OCI-LY7 (cell line): ENCODE measurements at regions not wholly inside any gene's neighbourhood (a gene's known extent, or its start where the extent isn't known, plus 50 kb on each side); places are given as distances from the start of the nearest gene placed in this dataset.

Source experiments
- BruUV-seq: library from RNA; stranded (reverse); fragments of 400-500 nt; replicated peaks from 2 replicates; lab custom pipeline; 2021; lab: Mats Ljungman, UMichigan
- CTCF ChIA-PET: fragments of 300-600 bp; sonication (Branson Sonifier 250); formaldehyde crosslinking; loops from one replicate; lab custom pipeline; 2022; ENCODE audit warnings: antibody characterized with exemption; ENCODE audit not compliant: unreplicated experiment; lab: Charles Lee
- POLR2A ChIA-PET: fragments of 300-600 bp; sonication (Branson Sonifier 250); formaldehyde crosslinking; loops from one replicate; lab custom pipeline; 2022; ENCODE audit warnings: antibody characterized with exemption; lab: Charles Lee
- DNase-seq: peaks from one replicate; pipeline ENCODE4 v3.0.0-alpha.2; 2015; ENCODE audit warnings: low spot score
- H2AFZ ChIP-seq: fragments of 200-600 bp; sonication (generic), shearing (Covaris generic); 2 replicates; pipeline ENCODE4 v1.6.1; 2014; ENCODE audit warnings: mild to moderate bottlenecking, antibody characterized with exemption, low read length, moderate library complexity
- H3K27ac ChIP-seq: fragments of 200-600 bp; sonication (generic); 2 replicates; pipeline ENCODE4 v1.5.1; 2014; ENCODE audit warnings: mixed run types, low read depth, mild to moderate bottlenecking, moderate library complexity, low read length, inconsistent platforms; ENCODE audit not compliant: poor library complexity, severe bottlenecking
- H3K36me3 ChIP-seq: fragments of 200-600 bp; sonication (generic); 2 replicates; pipeline ENCODE4 v1.6.1; 2014; ENCODE audit warnings: mild to moderate bottlenecking, antibody characterized with exemption, low read length, moderate library complexity, mixed read lengths; ENCODE audit not compliant: insufficient read depth
- H3K4me1 ChIP-seq: fragments of 200-600 bp; sonication (generic); 2 replicates; pipeline ENCODE4 v1.5.1; 2014; ENCODE audit warnings: mild to moderate bottlenecking, low read length; ENCODE audit not compliant: insufficient read depth, poor library complexity, severe bottlenecking
- H3K4me2 ChIP-seq: fragments of 200-600 bp; sonication (generic); 2 replicates; pipeline ENCODE4 v1.6.1; 2014; ENCODE audit warnings: mild to moderate bottlenecking, low read length
- H3K4me3 ChIP-seq: fragments of 200-600 bp; sonication (generic); 2 replicates; pipeline ENCODE4 v1.5.1; 2014; ENCODE audit warnings: mild to moderate bottlenecking, low read depth, low read length; ENCODE audit not compliant: poor library complexity, severe bottlenecking
- H3K79me2 ChIP-seq: fragments of 200-600 bp; sonication (generic); 2 replicates; pipeline ENCODE4 v1.6.1; 2016; ENCODE audit warnings: low read depth, mild to moderate bottlenecking, low read length, moderate library complexity, mixed read lengths; ENCODE audit not compliant: insufficient read depth
- H3K9me2 ChIP-seq: fragments of 200-600 bp; sonication (generic); 2 replicates; pipeline ENCODE4 v1.6.1; 2016; ENCODE audit warnings: mild to moderate bottlenecking, low read length, mixed read lengths; ENCODE audit not compliant: insufficient read depth
- H3K9me3 ChIP-seq: fragments of 200-600 bp; sonication (generic); 2 replicates; pipeline ENCODE4 v1.6.1; 2014; ENCODE audit warnings: mild to moderate bottlenecking, mixed run types, low read length, mixed read lengths
- H4K20me1 ChIP-seq: fragments of 200-600 bp; sonication (generic); 2 replicates; pipeline ENCODE4 v1.6.1; 2014; ENCODE audit warnings: mild to moderate bottlenecking, antibody characterized with exemption, low read length, moderate library complexity, mixed read lengths; ENCODE audit not compliant: insufficient read depth
- CTCF ChIP-seq: fragments of 200-600 bp; sonication (generic); conservative IDR thresholded peaks from 2 replicates; pipeline ENCODE4 v1.5.1; 2014; ENCODE audit warnings: mild to moderate bottlenecking, antibody characterized with exemption, low read length, moderate library complexity, mixed read lengths
- EZH2phosphoT487 ChIP-seq: fragments of 200-600 bp; sonication (generic); IDR thresholded peaks from 2 replicates; pipeline ENCODE4 v1.6.1; 2018; ENCODE audit warnings: low read depth, borderline replicate concordance, mild to moderate bottlenecking, mixed run types, antibody characterized with exemption, low read length, moderate library complexity, mixed read lengths
- intact Hi-C: fragments of 100-400 bp; cut with micrococcal nuclease; formaldehyde crosslinking; loops from one replicate; pipeline ENCODE4 v1.10.0; 2022; ENCODE audit not compliant: unreplicated experiment

- CTCF ChIA-PET = no interaction called here
- BruUV-seq = no TSS peak
Observed at GRCh38 chr5:39829441-39829840, 404.7 kb upstream of the DAB2 start.

GRCh38 chr5:39826051-39826450 is 401.3 kb upstream of the DAB2 start:
- H3K4me1 ChIP-seq = no peaks in the 10 kb centered on the region
- H3K9me3 ChIP-seq = no peaks in the 10 kb centered on the region
- no peak overlapping the region for H2AFZ ChIP-seq
- DNase-seq = no peak
- H3K9me2 ChIP-seq = no peaks in the 10 kb centered on the region
- no peaks in the 10 kb centered on the region for H3K36me3 ChIP-seq
- H4K20me1 ChIP-seq = no peaks in the 10 kb centered on the region
- intact Hi-C loops = no loop called here
- BruUV-seq = no TSS peak
- H3K4me3 ChIP-seq = no peak overlapping the region
- H3K27ac ChIP-seq = no peak overlapping the region
- no peak overlapping the region for H3K4me2 ChIP-seq
- no peaks in the 10 kb centered on the region for H3K79me2 ChIP-seq
- CTCF ChIA-PET = no interaction called here
- POLR2A ChIA-PET = interaction anchor here (0.8 kb wide), 1 partner anchor 13 kb away, joined by 3 read pairs; no protein-coding TSS in a partner anchor
- TF ChIP-seq EZH2phosphoT487 (no peak), CTCF (no peak)

More at GRCh38 chr5:39829441-39829840, 404.7 kb upstream of the DAB2 start:
- Histone ChIP-seq H3K36me3 (no peaks in the 10 kb centered on the region), H3K27ac (no peak overlapping the region), H3K4me1 (no peaks in the 10 kb centered on the region), H3K4me3 (no peak overlapping the region), H2AFZ (no peak overlapping the region), H3K9me2 (no peaks in the 10 kb centered on the region), H3K9me3 (no peaks in the 10 kb centered on the region), H3K79me2 (no peaks in the 10 kb centered on the region), H3K4me2 (no peak overlapping the region), H4K20me1 (no peaks in the 10 kb centered on the region)
- POLR2A ChIA-PET = interaction anchor here (0.6 kb wide), 1 partner anchor 164 kb away, joined by 3 read pairs; no protein-coding TSS in a partner anchor
- TF ChIP-seq EZH2phosphoT487 (no peak), CTCF (no peak)
- intact Hi-C loops = no loop called here
- DNase-seq = no peak

GRCh38 chr5:39825301-39825700 is 400.5 kb upstream of the DAB2 start:
- TF ChIP-seq CTCF (no peak), EZH2phosphoT487 (no peak)

More at GRCh38 chr5:39825301-39825700, 400.5 kb upstream of the DAB2 start:
- Histone ChIP-seq H3K9me3 (no peaks in the 10 kb centered on the region), H3K27ac (no peak overlapping the region), H3K4me3 (no peak overlapping the region), H3K4me1 (no peaks in the 10 kb centered on the region), H3K4me2 (no peak overlapping the region), H3K9me2 (no peaks in the 10 kb centered on the region), H2AFZ (no peak overlapping the region), H3K36me3 (no peaks in the 10 kb centered on the region), H4K20me1 (no peaks in the 10 kb centered on the region), H3K79me2 (no peaks in the 10 kb centered on the region)
- POLR2A ChIA-PET = interaction anchor here (0.6 to 0.8 kb wide), 2 partner anchors 9 to 14 kb away, joined by 3 to 5 read pairs; no protein-coding TSS in a partner anchor
- no peak for DNase-seq
- no TSS peak for BruUV-seq
- intact Hi-C loops = no loop called here
- CTCF ChIA-PET = no interaction called here
